ENCODE measurements at regions not wholly inside any gene's neighbourhood (a gene's known extent, or its start where the extent isn't known, plus 50 kb on each side); places are given as distances from the start of the nearest gene placed in this dataset.

GRCh38 chr4:57607566-57608180 lies 497.5 kb upstream of the IGFBP7 start:
- DNase-seq (ENCODE audit: low read depth): no peak

GRCh38 chr4:57605376-57605775 lies 495.2 kb upstream of the IGFBP7 start:
- DNase-seq (ENCODE audit: low read depth): no peak

GRCh38 chr4:57602141-57602540 lies 492.0 kb upstream of the IGFBP7 start:
- DNase-seq (ENCODE audit: low read depth): no peak

- DNase-seq (ENCODE audit: low read depth): no peak
Measured at GRCh38 chr4:57591073-57591472, 480.9 kb upstream of the IGFBP7 start.

- no peak for DNase-seq (ENCODE audit: low read depth)
Measured at GRCh38 chr4:57588557-57588956, 478.4 kb upstream of the IGFBP7 start.

GRCh38 chr4:57580710-57581599 lies 470.8 kb upstream of the IGFBP7 start:
- DNase-seq (ENCODE audit: low read depth): no peak

- no peak for DNase-seq (ENCODE audit: low read depth)
Measured at GRCh38 chr4:57575426-57575825, 465.2 kb upstream of the IGFBP7 start.

- DNase-seq (ENCODE audit: low read depth): no peak
Measured at GRCh38 chr4:57554556-57555092, 444.4 kb upstream of the IGFBP7 start.

- no peak for DNase-seq (ENCODE audit: low read depth)
Measured at GRCh38 chr4:57553728-57554127, 443.5 kb upstream of the IGFBP7 start.

- DNase-seq (ENCODE audit: low read depth): no peak
Measured at GRCh38 chr4:57550198-57550597, 440.0 kb upstream of the IGFBP7 start.

GRCh38 chr4:57548856-57549255 lies 438.7 kb upstream of the IGFBP7 start:
- DNase-seq (ENCODE audit: low read depth): no peak

GRCh38 chr4:57544811-57545654 lies 434.8 kb upstream of the IGFBP7 start:
- no peak for DNase-seq (ENCODE audit: low read depth)

GRCh38 chr4:57504797-57505530 lies 394.8 kb upstream of the IGFBP7 start:
- DNase-seq (ENCODE audit: low read depth): no peak

- DNase-seq (ENCODE audit: low read depth): no peak
Measured at GRCh38 chr4:57504139-57504538, 394.0 kb upstream of the IGFBP7 start.

- DNase-seq (ENCODE audit: low read depth): no peak
Measured at GRCh38 chr4:57501720-57502119, 391.5 kb upstream of the IGFBP7 start.

GRCh38 chr4:57499786-57500185 lies 389.6 kb upstream of the IGFBP7 start:
- no peak for DNase-seq (ENCODE audit: low read depth)

GRCh38 chr4:57498251-57498650 lies 388.1 kb upstream of the IGFBP7 start:
- DNase-seq (ENCODE audit: low read depth): no peak

GRCh38 chr4:57496697-57497471 lies 386.7 kb upstream of the IGFBP7 start:
- DNase-seq (ENCODE audit: low read depth): no peak

GRCh38 chr4:57494821-57495220 lies 384.6 kb upstream of the IGFBP7 start:
- DNase-seq (ENCODE audit: low read depth): no peak

- no peak for DNase-seq (ENCODE audit: low read depth)
Measured at GRCh38 chr4:57492251-57492878, 382.2 kb upstream of the IGFBP7 start.
